CD8-positive, alpha-beta memory T cell (primary cell): ENCODE measurements at regions not wholly inside any gene's neighbourhood (a gene's known extent, or its start where the extent isn't known, plus 50 kb on each side); places are given as distances from the start of the nearest gene placed in this dataset.

Experiments used
- CTCF ChIA-PET: fragments of 350-600 bp; sonication (Branson Sonifier 250); formaldehyde crosslinking; loops from one replicate; lab custom pipeline; 2021; ENCODE audit warnings: antibody characterized with exemption; lab: Charles Lee
- POLR2A ChIA-PET: fragments of 350-600 bp; sonication (Branson Sonifier 250); formaldehyde crosslinking; loops from one replicate; lab custom pipeline; 2021; ENCODE audit warnings: antibody characterized with exemption; lab: Charles Lee
- DNase-seq, 5 donors: peaks; one replicate each; pipeline versions ENCODE4 v3.0.0 to v3.0.0-alpha.2; 2020 to 2022; ENCODE audit warnings: mixed read lengths in 1 of 5
- H3K27ac ChIP-seq: one replicate; pipeline ENCODE4 v1.7.0; 2013; ENCODE audit warnings: low read depth, mild to moderate bottlenecking, low read length, moderate library complexity
- H3K27me3 ChIP-seq: 2 replicates; pipeline ENCODE4 v1.7.0; 2013; ENCODE audit warnings: low read length, mild to moderate bottlenecking; ENCODE audit not compliant: insufficient read depth, poor library complexity, severe bottlenecking
- H3K36me3 ChIP-seq: 2 replicates; pipeline ENCODE4 v1.7.0; 2013; ENCODE audit warnings: mild to moderate bottlenecking, low read length, moderate library complexity; ENCODE audit not compliant: insufficient read depth
- H3K4me1 ChIP-seq: 2 replicates; pipeline ENCODE4 v1.7.0; 2013; ENCODE audit warnings: mild to moderate bottlenecking, low read length, moderate library complexity; ENCODE audit not compliant: insufficient read depth
- H3K4me3 ChIP-seq: 2 replicates; pipeline ENCODE4 v1.7.0; 2013; ENCODE audit warnings: mild to moderate bottlenecking, low read length
- H3K9me3 ChIP-seq: 2 replicates; pipeline ENCODE4 v1.7.0; 2013; ENCODE audit warnings: mild to moderate bottlenecking, low read length
- H3K27ac Mint-ChIP-seq, 8 donors: one replicate each; pipeline ENCODE4 v1.8.0; 2020 to 2021; ENCODE audit warnings: mixed read lengths in 8 of 8, mild to moderate bottlenecking in 6 of 8, inconsistent platforms in 3 of 8, moderate library complexity in 3 of 8
- H3K27me3 Mint-ChIP-seq, 2 donors: one replicate each; pipeline ENCODE4 v1.8.0; 2020 to 2021; ENCODE audit warnings: mixed read lengths in 2 of 2, mild to moderate bottlenecking in 1 of 2, moderate library complexity in 1 of 2
- H3K36me3 Mint-ChIP-seq, 3 donors: one replicate each; pipeline ENCODE4 v1.8.0; 2020 to 2021; ENCODE audit warnings: mixed read lengths in 3 of 3, inconsistent platforms in 1 of 3, mild to moderate bottlenecking in 1 of 3
- H3K4me1 Mint-ChIP-seq, 3 donors: one replicate each; pipeline ENCODE4 v1.8.0; 2020 to 2021; ENCODE audit warnings: mixed read lengths in 3 of 3, inconsistent platforms in 1 of 3, mild to moderate bottlenecking in 1 of 3
- H3K4me3 Mint-ChIP-seq, 7 donors: one replicate each; pipeline ENCODE4 v1.8.0; 2020 to 2021; ENCODE audit warnings: mixed read lengths in 7 of 7, mild to moderate bottlenecking in 6 of 7, moderate library complexity in 4 of 7, inconsistent platforms in 2 of 7
- H3K9me3 Mint-ChIP-seq, 5 donors: one replicate each; pipeline ENCODE4 v1.8.0; 2020 to 2022; ENCODE audit warnings: mixed read lengths in 5 of 5, mild to moderate bottlenecking in 3 of 5, moderate library complexity in 2 of 5, inconsistent platforms in 1 of 5

- POLR2A ChIA-PET, result no interaction called here
- H3K4me3 Mint-ChIP-seq, result peak overlapping the region; percentile 47 to 82 (median 66)
These were observed 300.7 kb upstream of the SATB1 start for GRCh38 chr3:18725668-18726407.

GRCh38 chr3:18724456-18724855 is 299.3 kb upstream of the SATB1 start:
- POLR2A ChIA-PET, result no interaction called here
- H3K4me3 ChIP-seq, result peak overlapping the region; percentile 30
- H3K9me3 Mint-ChIP-seq, result peaks cover 0 to under 1% (median 0%) of the 10 kb centered on the region in 5 donors
- peak overlapping the region; percentile 83 to 98 (median 94) for H3K27ac Mint-ChIP-seq
- CTCF ChIA-PET, result interaction anchor here (1.3 to 2.1 kb wide), 4 partner anchors 9 to 165 kb away, joined by 3 to 9 read pairs (median 6); no protein-coding TSS in a partner anchor
- no peaks in the 10 kb centered on the region for H3K9me3 ChIP-seq
- peaks cover 62% of the 10 kb centered on the region for H3K4me1 ChIP-seq
- H3K36me3 ChIP-seq, result no peaks in the 10 kb centered on the region
- H3K27me3 Mint-ChIP-seq, result no peaks in the 10 kb centered on the region
- H3K36me3 Mint-ChIP-seq, result peaks cover 0 to 15% (median 5%) of the 10 kb centered on the region in 3 donors
- H3K27me3 ChIP-seq, result no peaks in the 10 kb centered on the region
- peaks cover 55 to 69% (median 69%) of the 10 kb centered on the region in 3 donors for H3K4me1 Mint-ChIP-seq
- no peak overlapping the region for H3K27ac ChIP-seq
- DNase-seq, result no peak
- peak overlapping the region; percentile 29 to 82 (median 63) for H3K4me3 Mint-ChIP-seq

More at GRCh38 chr3:18725668-18726407, 300.7 kb upstream of the SATB1 start:
- Mint-ChIP-seq H3K27me3 (no peaks in the 10 kb centered on the region), H3K9me3 (no peaks in the 10 kb centered on the region), H3K36me3 (peaks cover 0 to 8% (median 5%) of the 10 kb centered on the region in 3 donors), H3K4me1 (peaks cover 64 to 80% (median 79%) of the 10 kb centered on the region in 3 donors), H3K27ac (peak overlapping the region; percentile 83 to 98 (median 93))
- peaks cover 62% of the 10 kb centered on the region for H3K4me1 ChIP-seq
- no peaks in the 10 kb centered on the region for H3K36me3 ChIP-seq
- H3K27ac ChIP-seq, result no peak overlapping the region
- H3K27me3 ChIP-seq, result no peaks in the 10 kb centered on the region
- CTCF ChIA-PET, result interaction anchor here (1.0 to 2.1 kb wide), 6 partner anchors 9 to 166 kb away, joined by 3 to 9 read pairs (median 4); no protein-coding TSS in a partner anchor
- no peaks in the 10 kb centered on the region for H3K9me3 ChIP-seq
- H3K4me3 ChIP-seq, result peak overlapping the region; percentile 30
- DNase-seq, result peak in 3 of 5 donors; percentile 18 to 70 (median 60)

DNA sequence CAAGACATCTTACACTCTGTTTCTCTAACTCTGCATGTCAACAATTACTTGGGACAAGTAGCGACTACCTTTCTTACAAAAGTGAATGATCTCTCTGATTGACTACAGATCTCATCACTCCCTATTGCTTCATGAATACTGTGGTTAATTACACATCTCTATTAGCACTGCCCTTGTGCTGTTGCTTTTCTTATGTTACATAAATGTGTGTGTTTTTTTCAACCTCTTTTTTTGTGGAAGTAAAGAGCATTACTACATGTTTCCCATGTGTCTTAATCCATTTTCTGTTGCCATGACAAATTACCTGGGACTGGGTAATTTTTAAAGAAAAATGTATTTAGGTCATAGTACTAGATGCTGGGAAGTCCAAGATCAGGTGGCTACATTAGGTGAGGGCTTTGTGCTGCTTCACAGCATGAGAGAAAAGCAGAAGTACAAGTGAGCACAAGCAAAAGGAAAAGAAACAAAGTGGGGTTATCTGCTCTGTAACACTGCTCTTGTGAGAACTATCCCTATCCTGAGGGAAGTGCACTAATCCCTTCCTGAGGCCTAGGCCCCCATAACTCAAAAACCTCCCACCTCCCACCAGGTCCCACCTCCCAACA is 298.2 kb upstream of the SATB1 start:
- CTCF ChIA-PET, result no interaction called here
- Mint-ChIP-seq H3K9me3 (peaks cover 0 to 10% (median 5%) of the 10 kb centered on the region in 5 donors), H3K27me3 (no peaks in the 10 kb centered on the region), H3K36me3 (peaks cover 0 to 23% (median 4%) of the 10 kb centered on the region in 3 donors), H3K4me3 (peak overlapping the region in 5 of 7 donors; percentile 19 to 67 (median 50)), H3K27ac (peak overlapping the region; percentile 83 to 98 (median 94)), H3K4me1 (peaks cover 55 to 72% (median 65%) of the 10 kb centered on the region in 3 donors)
- Histone ChIP-seq H3K36me3 (no peaks in the 10 kb centered on the region), H3K9me3 (no peaks in the 10 kb centered on the region), H3K27ac (no peak overlapping the region), H3K27me3 (no peaks in the 10 kb centered on the region), H3K4me3 (no peak overlapping the region), H3K4me1 (peaks cover 58% of the 10 kb centered on the region)
- DNase-seq, result no peak
- POLR2A ChIA-PET, result no interaction called here

DNA sequence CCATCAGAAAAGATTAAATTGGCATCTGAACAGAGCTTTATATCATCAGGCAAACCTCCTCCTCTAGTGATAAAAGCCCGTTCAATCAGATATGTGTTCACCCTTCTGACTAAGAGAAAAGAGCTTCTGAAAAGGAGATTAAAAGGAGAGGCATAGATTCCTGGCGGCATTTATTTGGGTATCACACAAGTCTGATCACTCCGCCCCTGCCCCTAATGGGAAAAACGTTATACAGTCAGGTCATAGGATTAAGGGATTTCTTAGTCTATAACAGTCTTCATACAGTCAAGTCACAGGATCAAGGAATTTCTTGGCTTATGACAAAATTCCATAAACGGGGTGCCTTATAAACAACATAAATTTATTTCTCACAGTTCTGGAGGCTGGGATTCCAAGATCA is 295.4 kb upstream of the SATB1 start:
- no peaks in the 10 kb centered on the region for H3K27me3 ChIP-seq
- Mint-ChIP-seq H3K27me3 (no peaks in the 10 kb centered on the region), H3K4me3 (no peak overlapping the region), H3K36me3 (peaks cover 0 to 38% (median 2%) of the 10 kb centered on the region in 3 donors), H3K9me3 (peaks cover 0 to 13% (median 5%) of the 10 kb centered on the region in 5 donors), H3K27ac (peak overlapping the region in 4 of 8 donors; percentile 10 to 56 (median 34)), H3K4me1 (peaks cover 56 to 72% (median 65%) of the 10 kb centered on the region in 3 donors)
- POLR2A ChIA-PET, result interaction anchor here (0.6 kb wide), 1 partner anchor 336 kb away, joined by 3 read pairs; no protein-coding TSS in a partner anchor
- DNase-seq, result no peak
- CTCF ChIA-PET, result interaction anchor here (0.9 to 2.5 kb wide), 4 partner anchors 10 to 71 kb away, joined by 3 to 5 read pairs (median 4); no protein-coding TSS in a partner anchor
- H3K27ac ChIP-seq, result no peak overlapping the region
- no peak overlapping the region for H3K4me3 ChIP-seq
- H3K4me1 ChIP-seq, result peaks cover 60% of the 10 kb centered on the region
- no peaks in the 10 kb centered on the region for H3K36me3 ChIP-seq
- no peaks in the 10 kb centered on the region for H3K9me3 ChIP-seq

DNA sequence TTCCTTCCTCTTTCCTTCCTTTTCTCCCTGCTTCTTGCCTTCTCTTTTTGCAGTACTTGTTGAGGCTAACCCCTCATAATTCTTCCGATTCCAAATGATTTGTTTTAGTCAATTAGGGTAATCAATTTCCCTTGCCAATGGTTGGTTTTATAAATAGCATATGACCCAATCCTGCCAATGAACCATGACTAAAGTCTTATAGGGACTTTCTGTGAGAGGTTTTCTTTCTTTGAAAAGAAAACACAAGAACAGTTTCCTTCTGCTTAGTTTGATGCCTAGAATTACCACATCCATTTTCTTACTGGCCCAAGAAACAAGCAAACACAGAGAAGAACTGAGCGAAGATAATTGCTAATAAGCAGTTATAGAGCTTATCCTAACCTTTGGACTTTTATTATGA is 292.5 kb upstream of the SATB1 start:
- H3K4me1 Mint-ChIP-seq, result peaks cover 50 to 70% (median 58%) of the 10 kb centered on the region in 3 donors
- peak overlapping the region in 7 of 8 donors; percentile 28 to 94 (median 53) for H3K27ac Mint-ChIP-seq
- no peak for DNase-seq
- peaks cover 0 to 13% (median 5%) of the 10 kb centered on the region in 5 donors for H3K9me3 Mint-ChIP-seq
- Histone ChIP-seq H3K36me3 (no peaks in the 10 kb centered on the region), H3K4me1 (peaks cover 57% of the 10 kb centered on the region), H3K27me3 (no peaks in the 10 kb centered on the region), H3K4me3 (no peak overlapping the region), H3K27ac (no peak overlapping the region), H3K9me3 (no peaks in the 10 kb centered on the region)
- H3K36me3 Mint-ChIP-seq, result peaks cover 0 to 53% (median 3%) of the 10 kb centered on the region in 3 donors
- H3K27me3 Mint-ChIP-seq, result no peaks in the 10 kb centered on the region
- POLR2A ChIA-PET, result no interaction called here
- CTCF ChIA-PET, result no interaction called here
- H3K4me3 Mint-ChIP-seq, result peak overlapping the region in 3 of 7 donors; percentile 16 to 38 (median 25)

- peak overlapping the region in 5 of 8 donors; percentile 24 to 52 (median 48) for H3K27ac Mint-ChIP-seq
- Histone ChIP-seq H3K9me3 (no peaks in the 10 kb centered on the region), H3K27me3 (no peaks in the 10 kb centered on the region), H3K27ac (no peak overlapping the region), H3K4me1 (peaks cover 62% of the 10 kb centered on the region), H3K36me3 (no peaks in the 10 kb centered on the region), H3K4me3 (no peak overlapping the region)
- no peaks in the 10 kb centered on the region for H3K27me3 Mint-ChIP-seq
- H3K9me3 Mint-ChIP-seq, result peaks cover 0 to 13% (median 5%) of the 10 kb centered on the region in 5 donors
- peaks cover 0 to 53% (median 3%) of the 10 kb centered on the region in 3 donors for H3K36me3 Mint-ChIP-seq
- ChIA-PET POLR2A (no interaction called here), CTCF (interaction anchor here (2.0 kb wide), 1 partner anchor 41 kb away, joined by 8 read pairs; no protein-coding TSS in a partner anchor)
- DNase-seq, result no peak
- H3K4me1 Mint-ChIP-seq, result peaks cover 53 to 73% (median 60%) of the 10 kb centered on the region in 3 donors
- H3K4me3 Mint-ChIP-seq, result peak overlapping the region in 3 of 7 donors; percentile 10 to 45 (median 16)
These were observed 291.7 kb upstream of the SATB1 start for GRCh38 chr3:18716821-18717220.

DNA sequence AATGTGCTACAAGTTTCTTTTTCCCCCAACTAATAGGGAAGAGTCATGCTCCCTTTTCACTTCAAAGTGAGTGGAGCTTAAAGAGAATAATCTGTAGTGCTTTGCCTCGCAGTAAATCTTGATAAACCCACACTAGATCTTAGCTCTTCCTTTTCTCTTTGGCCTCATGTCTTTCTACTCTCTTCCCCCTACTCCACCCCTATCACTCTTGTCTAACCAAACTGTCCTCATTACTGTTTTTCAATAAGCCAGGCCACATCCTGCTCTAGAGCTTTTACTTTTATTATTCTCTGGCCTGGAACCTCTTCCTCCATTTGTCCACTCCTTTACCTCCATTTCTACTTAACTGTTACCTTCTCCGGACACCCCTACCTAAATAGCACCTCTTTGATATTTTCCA is 291.0 kb upstream of the SATB1 start:
- peaks cover 53 to 73% (median 62%) of the 10 kb centered on the region in 3 donors for H3K4me1 Mint-ChIP-seq
- Histone ChIP-seq H3K4me3 (no peak overlapping the region), H3K4me1 (peaks cover 62% of the 10 kb centered on the region), H3K36me3 (no peaks in the 10 kb centered on the region), H3K27me3 (no peaks in the 10 kb centered on the region), H3K27ac (no peak overlapping the region), H3K9me3 (no peaks in the 10 kb centered on the region)
- POLR2A ChIA-PET, result interaction anchor here (0.6 kb wide), 1 partner anchor 42 kb away, joined by 3 read pairs; no protein-coding TSS in a partner anchor
- peak overlapping the region; percentile 3 to 83 (median 58) for H3K27ac Mint-ChIP-seq
- H3K4me3 Mint-ChIP-seq, result peak overlapping the region in 6 of 7 donors; percentile 10 to 68 (median 47)
- no peak for DNase-seq
- no peaks in the 10 kb centered on the region for H3K27me3 Mint-ChIP-seq
- peaks cover 0 to 53% (median 3%) of the 10 kb centered on the region in 3 donors for H3K36me3 Mint-ChIP-seq
- peaks cover 0 to 13% (median 5%) of the 10 kb centered on the region in 5 donors for H3K9me3 Mint-ChIP-seq
- CTCF ChIA-PET, result interaction anchor here (1.0 to 2.3 kb wide), 3 partner anchors 9 to 42 kb away, joined by 3 to 9 read pairs (median 8); no protein-coding TSS in a partner anchor
